ENCODE measurements at regions not wholly inside any gene's neighbourhood (a gene's known extent, or its start where the extent isn't known, plus 50 kb on each side); places are given as distances from the start of the nearest gene placed in this dataset.

DNA sequence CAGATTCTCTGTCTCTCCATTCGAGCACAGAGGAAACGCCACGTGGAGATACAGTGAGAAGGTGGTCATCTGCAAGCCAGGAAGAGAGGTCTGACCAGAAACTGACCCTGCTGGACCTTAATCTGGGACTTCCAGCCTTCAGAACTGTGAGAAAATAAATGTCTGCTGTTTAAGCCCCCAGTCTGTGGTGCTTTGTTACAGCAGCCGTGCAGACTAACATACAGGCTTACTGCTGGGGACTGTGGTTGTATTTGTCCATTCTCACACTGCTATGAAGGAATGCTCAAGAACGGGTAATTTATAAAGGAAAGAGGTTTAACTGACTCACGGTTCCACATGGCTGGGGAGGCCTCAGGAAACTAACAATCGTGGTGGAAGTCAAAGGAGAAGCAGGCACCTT is 432.7 kb downstream of the IRS1 start:
- no peak for DNase-seq

DNA sequence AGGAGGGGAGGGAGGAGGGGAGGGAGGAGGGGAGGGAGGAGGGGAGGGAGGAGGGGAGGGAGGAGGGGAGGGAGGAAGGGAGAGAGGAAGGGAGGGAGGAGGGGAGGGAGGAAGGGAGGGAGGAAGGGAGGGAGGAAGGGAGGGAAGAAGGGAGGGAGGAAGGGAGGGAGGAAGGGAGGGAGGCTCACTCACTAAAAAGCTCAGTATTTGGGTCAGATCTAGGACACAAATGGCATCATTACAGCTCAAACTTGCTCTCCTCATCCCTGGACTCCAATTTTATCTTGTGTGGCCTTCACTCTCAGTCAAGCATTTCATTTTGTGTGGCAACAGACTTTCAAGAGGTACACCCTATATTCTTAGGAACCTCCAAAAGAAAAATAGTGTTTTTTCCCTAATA is 435.4 kb downstream of the IRS1 start:
- no peak for DNase-seq

DNA sequence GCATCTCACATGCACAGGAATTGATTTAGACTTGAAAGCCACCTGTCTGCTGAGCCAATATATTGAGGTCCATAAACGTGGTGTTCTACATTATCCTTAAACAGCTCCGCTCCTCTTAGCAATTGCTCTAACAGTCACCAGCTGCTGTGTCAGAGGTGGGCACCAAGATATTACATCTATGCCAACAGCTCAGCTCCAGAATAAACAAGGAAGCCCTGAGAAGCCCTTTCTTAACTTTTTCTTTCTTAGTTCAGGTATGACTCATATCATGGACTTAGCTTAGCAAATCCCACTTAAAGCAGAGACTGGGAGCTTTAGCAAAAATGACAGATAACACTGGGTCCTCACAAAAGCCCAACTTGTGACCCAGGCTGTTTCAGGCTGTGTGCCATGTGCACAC is 436.6 kb downstream of the IRS1 start:
- no peak for DNase-seq

DNA sequence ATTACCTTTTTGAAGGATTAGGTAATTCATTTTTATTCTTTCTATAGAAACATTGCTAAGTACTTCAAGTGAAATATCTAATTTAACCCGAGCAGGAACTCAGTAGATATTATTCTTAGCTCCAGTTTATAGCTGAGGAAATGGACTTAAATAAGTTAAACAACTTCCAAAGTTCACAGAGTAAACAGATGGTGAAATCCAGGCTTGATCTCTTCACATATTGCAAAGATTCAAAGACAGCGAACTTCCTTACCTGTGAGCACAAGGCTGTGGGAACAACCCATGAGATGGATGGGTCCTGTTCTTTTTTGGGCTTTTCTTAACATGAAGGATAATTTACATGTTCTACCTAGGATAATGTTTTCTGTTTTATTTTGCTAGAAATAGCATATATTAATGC is 439.0 kb downstream of the IRS1 start:
- no peak for DNase-seq

DNA sequence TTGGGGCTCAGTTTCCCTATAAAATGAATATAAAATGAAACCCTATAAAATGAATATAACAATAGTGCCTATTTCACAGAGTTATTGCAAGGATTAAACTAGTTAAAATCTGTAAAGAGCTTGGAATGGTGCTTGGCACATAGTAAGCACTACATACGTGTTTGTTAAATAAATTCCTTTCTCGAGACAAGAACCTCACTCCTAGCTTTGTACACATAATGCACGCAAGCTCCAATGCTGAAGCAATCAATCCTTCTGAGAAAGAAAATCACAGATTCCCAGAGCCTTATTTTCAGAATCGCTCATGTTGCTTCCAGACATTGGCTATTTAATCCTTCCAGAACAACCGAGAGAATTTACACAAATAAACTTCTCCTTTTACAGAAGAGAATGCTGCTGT is 440.9 kb downstream of the IRS1 start:
- no peak for DNase-seq

DNA sequence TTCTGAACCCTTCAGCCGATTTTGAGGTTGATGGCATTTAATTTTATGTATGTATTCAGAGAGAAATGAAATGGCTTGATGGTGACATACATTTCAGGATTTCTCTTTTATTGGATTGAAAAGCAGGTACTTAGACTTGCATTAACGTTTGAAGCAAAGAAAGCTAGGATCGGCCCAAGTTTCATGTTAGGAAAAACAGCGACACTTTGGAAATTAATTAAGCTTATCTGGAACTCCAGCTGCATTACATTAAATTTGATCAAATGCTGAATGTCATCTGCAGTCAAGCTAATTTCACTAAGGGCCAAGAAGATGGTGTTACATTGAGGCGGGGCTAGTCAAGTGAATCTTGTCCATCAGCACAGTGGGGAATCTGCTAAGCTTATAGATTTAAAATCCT is 441.8 kb downstream of the IRS1 start:
- no peak for DNase-seq

DNA sequence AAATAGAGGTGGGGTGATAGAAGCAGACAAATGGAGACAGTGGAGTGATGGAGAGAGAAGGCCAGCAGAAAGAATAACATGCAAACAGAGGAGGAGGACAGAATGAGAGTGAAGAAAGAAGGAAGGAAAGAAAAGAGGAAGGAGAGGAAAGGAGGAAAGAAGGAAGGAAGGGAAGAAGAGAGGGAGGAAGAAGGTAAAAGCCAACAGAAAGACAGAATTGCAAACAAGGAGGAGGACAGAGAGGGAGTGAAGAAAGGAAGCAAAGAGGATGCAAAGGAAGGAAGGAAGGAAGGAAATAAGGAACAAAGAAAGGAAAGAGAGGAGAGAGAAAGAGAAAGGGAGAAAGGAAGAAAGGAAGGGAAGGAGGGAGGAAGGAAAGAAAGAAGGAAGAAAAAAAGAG is 444.0 kb downstream of the IRS1 start:
- no peak for DNase-seq

DNA sequence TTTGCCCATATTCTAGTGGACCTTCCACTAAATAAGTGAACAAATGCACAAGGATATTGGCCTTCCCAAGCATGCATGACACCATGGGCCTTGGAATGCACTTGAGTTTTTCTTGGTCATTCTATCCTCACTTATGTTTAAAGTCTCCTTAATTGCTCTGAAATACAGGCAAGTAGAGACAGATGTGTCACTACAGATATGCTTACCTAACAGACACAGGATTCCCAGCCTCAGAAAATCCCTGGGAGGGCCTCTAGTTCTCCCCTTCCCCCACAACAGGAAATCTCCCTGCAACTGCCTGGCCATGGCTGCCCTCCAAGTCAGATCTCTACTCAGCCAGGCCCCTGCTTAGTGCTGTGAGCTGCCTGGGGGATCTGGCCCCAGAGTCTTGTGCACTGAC is 445.2 kb downstream of the IRS1 start:
- no peak for DNase-seq

DNA sequence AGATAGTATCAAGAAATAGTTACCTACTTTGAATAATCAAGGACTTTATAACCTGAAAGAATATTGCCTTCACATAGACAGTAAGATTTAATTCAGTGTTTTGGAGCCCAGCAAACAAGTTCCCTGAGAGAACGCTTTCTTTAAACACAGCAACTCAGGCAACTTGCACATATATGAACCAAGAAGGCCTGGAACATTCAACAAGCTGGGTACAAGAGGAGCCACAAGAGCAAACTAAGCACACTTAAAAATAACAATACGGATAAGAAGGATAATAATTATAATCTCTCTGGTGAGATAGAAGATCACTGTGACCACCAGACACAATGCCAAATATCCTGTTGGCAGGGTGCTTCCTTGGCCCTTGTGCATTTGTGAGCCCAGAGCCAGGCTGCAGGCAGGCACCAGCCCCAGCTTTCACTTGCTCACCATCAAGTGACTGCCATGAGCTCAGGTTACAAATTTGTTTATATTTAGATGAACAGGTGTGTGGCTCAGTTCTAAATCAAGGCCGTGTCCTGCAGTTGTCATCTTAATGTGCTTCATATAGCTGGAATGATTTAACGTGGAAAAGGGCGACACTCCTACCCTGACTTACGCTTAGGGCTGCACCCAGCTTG is 446.6 kb downstream of the IRS1 start:
- DNase-seq, result no peak

DNA sequence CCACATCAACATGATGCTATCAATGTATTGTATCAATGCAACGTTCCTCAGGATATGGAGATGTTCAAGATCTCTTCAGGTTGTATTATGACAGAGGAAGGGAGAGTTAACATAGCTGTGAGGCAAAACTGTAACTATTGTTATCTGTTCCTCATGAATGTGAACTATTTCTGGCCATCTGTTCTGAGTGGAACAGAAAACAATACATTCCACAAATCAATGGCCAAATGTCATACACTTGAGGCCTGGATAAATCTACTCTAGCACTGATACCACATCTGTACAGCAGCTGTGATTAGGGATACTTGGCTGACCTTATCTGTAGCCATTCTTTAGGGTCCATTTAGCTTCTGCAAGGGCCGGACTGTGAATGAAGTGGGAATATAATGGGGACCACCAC is 447.9 kb downstream of the IRS1 start:
- DNase-seq, result no peak

DNA sequence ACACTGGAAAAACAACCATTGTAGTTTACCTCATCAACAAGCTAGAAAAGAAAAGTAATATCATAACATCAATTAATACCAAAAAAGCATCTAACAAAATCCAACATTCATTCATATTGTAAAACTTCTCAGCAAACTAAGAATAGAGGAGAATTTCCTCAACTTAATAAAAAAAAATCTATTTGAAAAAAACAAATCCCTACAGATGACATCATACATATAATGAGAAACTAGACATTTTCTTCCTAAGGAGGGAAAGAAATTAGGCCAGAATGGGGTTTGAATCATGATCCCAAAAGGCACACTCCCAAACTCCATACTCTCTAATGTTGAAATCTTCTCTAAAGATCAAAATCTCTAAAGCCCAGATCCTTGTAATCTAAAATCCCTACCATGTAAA is 460.0 kb downstream of the IRS1 start:
- no peak for DNase-seq

DNA sequence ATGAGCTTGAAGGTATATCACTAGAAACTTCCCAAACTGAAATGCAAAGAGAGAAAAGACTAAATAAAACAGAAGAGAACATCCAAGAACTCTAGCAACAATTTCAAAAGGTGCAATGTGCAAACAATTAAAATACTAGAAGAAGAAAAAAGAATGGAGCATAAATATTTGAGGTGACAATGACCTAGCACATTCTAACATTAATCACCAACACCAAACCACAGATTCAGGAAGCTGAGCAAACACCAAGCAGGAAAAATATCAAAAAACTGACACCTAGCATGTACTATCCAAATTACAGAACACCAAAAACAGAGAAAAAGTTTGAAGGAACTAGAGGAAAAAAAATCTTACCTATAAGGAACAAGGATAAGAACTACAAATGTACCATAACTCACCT is 460.8 kb downstream of the IRS1 start:
- no peak for DNase-seq

DNA sequence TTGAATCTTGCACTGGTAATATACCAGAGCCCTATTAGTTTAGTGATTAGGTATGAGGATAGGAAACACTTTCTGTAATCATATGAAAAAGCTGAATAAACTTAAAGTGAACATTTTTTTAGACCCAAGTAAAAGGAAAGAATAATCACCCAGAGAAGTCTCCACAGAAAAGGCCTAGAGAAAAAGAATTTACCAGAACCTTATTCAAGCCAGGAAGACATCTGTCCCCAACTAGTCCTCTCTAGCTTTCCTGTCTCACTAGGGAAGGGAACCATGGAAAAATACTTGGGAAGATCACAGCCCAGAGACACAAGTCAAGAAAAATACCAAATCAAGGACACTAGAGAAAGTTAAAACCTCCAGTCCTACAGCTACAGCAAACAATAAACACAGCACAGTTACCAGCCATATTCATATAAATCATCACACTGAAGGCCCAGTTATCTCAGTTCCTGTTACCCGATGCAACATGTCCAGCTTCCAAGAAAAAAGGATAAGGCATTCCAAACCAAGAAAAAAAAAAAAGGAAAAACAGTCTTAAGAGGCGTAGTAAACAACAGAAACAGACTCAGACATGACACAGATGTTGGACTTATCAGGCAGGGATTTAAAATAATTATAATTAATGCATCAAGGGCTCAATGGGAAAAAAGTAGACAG is 461.5 kb downstream of the IRS1 start:
- DNase-seq, result no peak

DNA sequence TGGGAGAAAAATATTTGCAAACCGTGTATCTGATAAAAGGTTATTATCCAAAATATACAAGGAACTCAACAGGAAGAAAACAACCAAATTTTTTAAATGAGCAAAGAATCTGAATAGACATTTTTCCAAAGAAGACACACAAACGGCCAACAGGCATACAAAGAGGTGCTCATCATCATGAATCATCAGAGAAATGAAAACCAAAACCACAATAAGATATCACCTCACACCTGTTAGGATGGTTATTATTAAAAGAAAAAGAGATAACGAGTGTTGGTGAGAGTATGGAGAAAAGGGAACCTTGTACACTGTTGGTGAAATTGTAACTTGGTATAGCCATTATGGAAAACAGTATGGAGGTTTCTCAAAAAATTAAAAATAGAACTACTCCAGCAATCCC is 463.3 kb downstream of the IRS1 start:
- DNase-seq, result no peak

DNA sequence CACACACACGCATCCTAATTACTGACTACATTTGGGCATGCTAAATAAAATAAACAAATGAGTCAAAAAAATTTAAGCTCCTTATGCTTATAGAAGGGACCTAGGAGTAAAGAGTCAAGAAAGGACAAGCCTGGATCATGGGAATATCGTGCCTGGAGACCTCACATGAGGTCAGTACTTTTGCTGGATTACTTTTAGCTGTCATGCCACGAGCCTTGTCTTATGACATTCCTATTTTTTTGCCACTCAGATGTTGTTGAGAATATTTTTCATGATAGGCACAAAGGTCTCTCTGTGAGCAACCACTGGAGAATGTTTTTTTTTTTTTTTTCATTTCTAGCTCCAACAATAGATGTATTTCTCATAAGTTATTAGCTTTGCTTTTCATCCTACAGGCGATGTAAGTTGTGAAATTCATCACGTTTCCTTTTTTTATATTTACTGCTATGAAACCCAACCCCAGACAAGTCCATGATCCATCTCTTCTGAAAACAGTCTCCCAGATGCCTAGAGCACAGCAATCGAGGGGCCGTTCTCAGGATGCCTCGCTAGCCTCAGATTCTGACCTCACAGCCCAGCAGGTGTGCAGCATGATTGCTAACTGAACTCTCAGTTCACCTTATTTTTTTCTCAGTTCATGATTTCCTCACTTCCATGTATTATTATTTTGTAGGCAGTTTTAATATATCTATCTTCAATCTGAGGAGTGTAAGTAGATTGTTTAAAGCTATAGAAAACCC is 464.5 kb downstream of the IRS1 start:
- DNase-seq, result no peak

DNA sequence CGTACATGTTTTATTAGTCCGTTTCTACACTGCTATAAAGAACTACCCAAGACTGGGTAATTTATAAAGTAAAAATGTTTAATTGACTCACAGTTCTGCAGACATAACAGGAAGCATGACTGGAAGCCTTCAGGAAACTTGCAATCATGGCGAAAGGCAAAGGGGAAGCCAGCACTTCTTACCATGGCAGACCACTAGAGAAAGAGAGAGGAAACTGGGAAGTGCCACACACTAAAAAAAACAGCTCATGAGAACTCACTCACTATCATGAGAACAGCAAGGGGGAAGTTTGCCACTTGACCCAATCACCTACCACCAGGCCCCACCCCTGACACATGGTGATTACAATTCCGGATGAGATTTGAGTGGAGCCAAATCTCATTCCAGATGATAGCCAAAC is 466.2 kb downstream of the IRS1 start:
- no peak for DNase-seq

DNA sequence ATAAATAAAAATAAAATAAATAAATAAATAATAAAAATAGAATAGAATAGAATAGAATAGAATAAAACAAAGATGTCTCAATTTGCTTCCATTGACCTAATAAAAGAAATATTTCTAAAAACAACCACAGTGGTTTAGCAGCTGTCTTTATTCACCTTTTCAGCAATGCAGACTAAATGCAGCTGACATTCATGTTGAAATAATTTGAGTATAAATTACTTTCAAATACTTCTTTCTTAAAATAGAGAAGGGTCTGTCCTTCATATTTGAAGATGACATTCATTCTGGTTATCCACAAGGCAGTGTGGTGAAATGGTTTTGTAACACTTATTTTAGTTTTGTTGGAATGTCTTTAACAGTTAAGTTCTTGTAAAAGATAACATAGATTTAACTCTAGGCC is 469.4 kb downstream of the IRS1 start:
- DNase-seq, result no peak

DNA sequence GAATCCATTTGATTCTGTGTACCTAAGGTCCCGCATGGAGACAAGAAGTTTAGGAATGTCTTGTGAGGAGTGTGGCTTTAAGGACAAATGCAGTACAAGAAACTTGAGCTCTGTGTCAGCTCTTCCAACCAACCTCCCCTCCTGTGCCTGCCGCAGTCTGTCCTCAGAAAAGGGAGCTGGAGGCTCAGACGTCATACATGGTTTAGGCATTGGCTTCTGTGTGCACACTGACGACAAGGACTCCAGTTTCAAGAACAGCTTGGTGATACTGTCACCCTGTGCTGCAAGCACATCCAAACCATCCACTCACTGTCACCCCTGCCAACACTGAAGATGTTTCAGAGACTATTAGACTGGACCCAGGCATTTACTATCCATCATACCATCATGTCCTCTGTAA is 470.4 kb downstream of the IRS1 start:
- DNase-seq, result no peak

DNA sequence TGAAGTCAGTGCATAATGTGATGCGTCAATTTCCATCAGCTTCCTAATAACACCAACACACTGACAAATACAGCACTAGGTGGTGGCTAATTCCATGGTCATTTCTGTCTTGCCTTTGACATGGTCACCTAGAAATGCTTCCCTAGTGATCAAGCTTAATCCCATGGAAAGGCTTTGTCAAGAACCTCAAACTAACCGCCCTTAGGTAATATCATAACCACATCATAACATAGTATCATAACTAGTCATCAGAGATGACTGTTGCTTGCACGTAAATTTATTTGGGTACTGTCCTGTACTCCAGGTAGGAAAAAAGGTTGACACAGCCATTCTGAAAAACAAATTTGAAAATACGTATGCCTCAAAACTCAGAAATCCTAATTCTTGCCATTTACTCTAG is 471.8 kb downstream of the IRS1 start:
- DNase-seq, result no peak

DNA sequence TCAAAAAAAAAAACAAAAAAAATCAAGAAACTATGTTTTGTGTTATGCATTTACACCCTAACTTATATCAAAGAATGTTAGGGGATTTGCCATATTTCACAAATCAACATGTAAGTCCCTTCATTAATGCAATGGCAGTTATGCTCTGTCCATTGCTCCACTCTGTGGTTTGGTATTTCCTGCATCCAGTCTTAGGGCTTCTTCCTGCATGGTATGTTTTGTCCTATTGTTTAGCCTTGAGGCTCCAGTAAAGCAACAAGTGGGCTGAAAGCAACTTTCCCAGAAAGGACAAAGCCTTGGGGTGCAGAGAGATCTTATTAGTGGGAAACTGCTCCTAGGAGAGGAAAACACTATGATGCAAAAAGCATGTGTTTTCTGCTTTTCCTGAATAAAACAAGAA is 474.1 kb downstream of the IRS1 start:
- no peak for DNase-seq

DNA sequence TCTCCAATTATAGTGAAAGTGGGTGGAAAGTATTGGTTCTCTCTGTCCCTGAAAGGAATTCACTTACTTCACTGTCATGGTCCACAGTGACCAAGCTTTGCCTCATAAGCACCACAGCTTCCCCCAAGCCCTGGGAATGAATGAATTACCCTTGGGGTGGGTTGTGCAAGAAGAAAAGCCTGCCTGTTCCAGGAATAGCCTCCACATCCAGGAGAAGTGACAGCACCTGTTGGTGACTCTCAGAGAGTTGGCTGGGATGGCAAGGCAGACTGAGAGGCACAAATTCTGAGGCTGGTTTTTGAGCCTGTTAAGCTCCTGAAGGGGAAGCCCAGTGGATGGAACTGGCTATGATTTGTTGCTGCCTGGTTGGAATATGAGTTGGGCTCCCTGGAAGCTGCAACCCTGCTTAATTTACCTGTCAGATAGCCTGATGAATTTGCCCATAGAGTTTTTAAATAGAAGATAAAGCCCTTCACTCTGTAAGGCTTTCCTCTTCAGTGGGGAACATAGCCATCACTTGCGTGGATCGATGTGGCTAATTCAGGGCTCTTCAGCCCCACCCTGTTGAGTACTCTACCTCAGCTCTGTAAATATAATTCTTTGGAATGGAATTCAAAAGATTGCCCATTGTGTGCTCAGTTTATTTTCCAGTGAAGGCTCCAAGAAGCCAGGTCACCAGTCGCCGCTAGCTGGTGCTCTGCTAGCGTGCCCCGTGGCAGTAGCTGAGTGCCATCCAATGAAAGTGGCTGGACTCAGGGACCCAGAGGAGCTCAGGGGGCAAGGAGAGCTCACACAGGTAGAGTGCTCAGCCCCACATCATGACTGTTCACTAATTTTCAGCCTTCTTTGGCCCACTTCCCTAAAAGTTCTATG is 479.3 kb downstream of the IRS1 start:
- DNase-seq, result no peak

DNA sequence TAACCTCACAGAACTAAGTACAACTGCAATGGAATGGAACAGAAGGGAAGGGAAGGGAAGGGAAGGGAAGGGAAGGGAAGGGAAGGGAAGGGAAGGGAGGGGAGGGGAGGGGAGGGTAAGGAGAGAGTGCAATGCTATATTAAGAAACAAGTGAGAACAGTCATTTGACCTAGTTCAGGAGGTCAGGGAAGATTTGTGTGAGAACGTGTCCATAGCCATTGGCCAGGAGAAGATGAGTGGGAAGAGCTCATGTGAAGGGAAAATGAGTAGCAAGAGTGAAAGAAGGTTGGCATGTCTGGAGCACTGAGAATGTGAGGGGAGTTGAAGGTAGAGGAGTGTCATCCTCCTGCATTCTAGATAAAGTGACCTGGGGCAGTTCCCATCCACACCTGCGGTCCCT is 481.6 kb downstream of the IRS1 start:
- DNase-seq, result no peak

DNA sequence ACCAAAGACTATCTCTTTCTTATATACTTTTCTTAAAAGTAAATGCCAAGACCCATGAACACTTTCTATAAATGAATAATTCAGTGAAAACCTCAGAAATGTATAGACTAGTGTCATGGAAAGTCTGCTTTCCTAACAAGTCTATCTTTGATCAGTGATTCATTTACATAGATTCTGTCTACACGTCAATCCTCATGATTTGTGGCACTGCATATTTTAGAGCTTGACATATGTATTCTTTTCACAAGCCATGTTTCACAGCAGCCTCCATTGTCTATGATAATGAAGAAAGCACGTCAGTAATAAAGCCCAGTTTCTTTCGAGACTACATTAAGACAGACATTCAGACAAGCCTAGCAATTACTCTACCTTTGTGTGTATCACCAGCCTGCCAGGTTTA is 486.6 kb downstream of the IRS1 start:
- DNase-seq, result no peak

DNA sequence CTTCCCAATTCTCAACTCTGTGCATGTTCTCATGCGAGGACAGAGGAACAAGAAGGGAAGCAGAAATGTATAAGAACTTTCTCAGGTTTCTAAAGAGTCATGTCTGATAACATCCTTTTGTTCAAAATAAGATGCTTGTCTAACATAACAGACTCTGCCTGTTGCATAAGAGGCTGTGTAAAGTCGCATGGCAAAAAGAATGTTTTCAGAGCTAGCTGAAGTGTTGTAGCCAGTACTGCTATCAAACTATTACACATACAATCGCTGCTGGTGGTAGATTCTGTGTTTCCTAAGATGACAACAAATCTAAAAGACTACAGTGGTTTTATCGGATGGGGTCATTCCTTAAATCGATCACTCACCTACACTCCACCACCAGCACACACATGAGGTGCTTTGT is 487.5 kb downstream of the IRS1 start:
- DNase-seq, result no peak

Data from CD4-positive, alpha-beta T cell treated with Interleukin-4 for 1 hour (primary cell).